Adrenal gland (tissue), 9 donors: ENCODE measurements at regions not wholly inside any gene's neighbourhood (a gene's known extent, or its start where the extent isn't known, plus 50 kb on each side); places are given as distances from the start of the nearest gene placed in this dataset.

Experiments used
- DNase-seq, 7 donors: peaks; one replicate each; pipeline ENCODE4 v3.0.0-alpha.2; 2019 to 2020
- H3K27ac ChIP-seq, 5 donors: fragments of 200-600 bp; sonication (generic) in 4 of 5; 1 replicate in 3 of 5; 2 replicates in 2 of 5; pipeline versions ENCODE4 v1.5.1 to v1.8.0; 2016 to 2020; ENCODE audit warnings: mild to moderate bottlenecking in 1 of 5
- H3K27me3 ChIP-seq: fragments of 200-600 bp; 2 replicates; pipeline ENCODE4 v1.8.0; 2021
- H3K36me3 ChIP-seq, 2 donors: fragments of 200-600 bp; replicated peaks in 1 of 2; 1 replicate in 1 of 2; 2 replicates in 1 of 2; pipeline versions ENCODE4 v1.5.1 to v1.8.0; 2018 to 2022
- H3K4me1 ChIP-seq, 2 donors: fragments of 200-600 bp; replicated peaks in 1 of 2; 1 replicate in 1 of 2; 2 replicates in 1 of 2; pipeline versions ENCODE4 v1.5.1 to v1.8.0; 2018 to 2021
- H3K4me3 ChIP-seq, 4 donors: fragments of 200-600 bp; sonication (generic) in 3 of 4; one replicate each; pipeline ENCODE4 v1.5.1; 2016 to 2018
- H3K9me3 ChIP-seq, 3 donors: fragments of 200-600 bp; sonication (generic) in 1 of 3; replicated peaks in 1 of 3; 1 replicate in 2 of 3; 2 replicates in 1 of 3; pipeline versions ENCODE4 v1.5.1 to v1.8.0; 2016 to 2021
- CTCF ChIP-seq, 6 experiments: fragments of 450-650 bp in 4 of 6; fragments of 200-600 bp in 2 of 6; sonication (generic) in 1 of 6; IDR thresholded peaks; 1 replicate in 5 of 6; 2 replicates in 1 of 6; pipeline versions ENCODE4 v1.5.1 to v1.8.0; 2016 to 2021; ENCODE audit warnings: antibody characterized with exemption in 6 of 6, mild to moderate bottlenecking in 2 of 6, moderate library complexity in 1 of 6
- POLR2A ChIP-seq, 2 donors: fragments of 450-650 bp; IDR thresholded peaks; one replicate each; pipeline ENCODE4 v1.6.1; 2017; ENCODE audit warnings: antibody characterized with exemption in 2 of 2, mild to moderate bottlenecking in 2 of 2, moderate library complexity in 1 of 2
- WGBS, 4 donors: extraction: QIAGEN DNeasy Blood & Tissue Kit in 2 of 4; methylation state at CpG; one replicate each; pipeline versions ENCODE4 v1.1.5 to v1.1.7; 2013 to 2017; 5-methylcytosine and 5-hydroxymethylcytosine counted together
- intact Hi-C, 2 donors: fragments of 100-400 bp; cut with DNase I; formaldehyde crosslinking; loops; one replicate each; pipeline versions ENCODE4 v1.14.1 to v1.15.0; 2022 to 2023
- donor health status: healthy with polysubstance abuse.
- donor health status: Bipolar disorder and iron deficiency.
- donor health status: DM: yes; HTN: yes; CAD: no.
- donor health status: DM: no; HTN: no; CAD: no.
- donor health status: DM: no; HTN: no; CAD: no.

- intact Hi-C loops = no loop called here
- Histone ChIP-seq H3K27ac (no peak overlapping the region), H3K4me3 (no peak overlapping the region), H3K4me1 (peaks cover 5 to 13% of the 10 kb centered on the region in 2 donors), H3K9me3 (no peaks in the 10 kb centered on the region), H3K36me3 (no peaks in the 10 kb centered on the region), H3K27me3 (no peaks in the 10 kb centered on the region)
- 58 to 67% (median 60%) methylated on average over 2 of the region's 2 CpGs for WGBS, 4 donors
- TF ChIP-seq CTCF (IDR thresholded peaks at IDR 0.05) = no peak
- no peak for TF ChIP-seq POLR2A (IDR thresholded peaks at IDR 0.05)
- DNase-seq = no peak
Observed at GRCh38 chr2:65917986-65918385, 485.6 kb upstream of the SPRED2 start.

- H3K27me3 ChIP-seq = no peaks in the 10 kb centered on the region
- WGBS, 4 donors = 85 to 94% (median 91%) methylated on average over 2 of the region's 2 CpGs
- no peaks in the 10 kb centered on the region for H3K36me3 ChIP-seq
- peaks cover 0 to 2% of the 10 kb centered on the region in 2 donors for H3K4me1 ChIP-seq
- no peaks in the 10 kb centered on the region for H3K9me3 ChIP-seq
- H3K4me3 ChIP-seq = no peak overlapping the region
- intact Hi-C loops = no loop called here
- TF ChIP-seq POLR2A (IDR thresholded peaks at IDR 0.05) (no peak), CTCF (IDR thresholded peaks at IDR 0.05) (no peak)
- H3K27ac ChIP-seq = no peak overlapping the region
- DNase-seq = no peak
Observed at GRCh38 chr2:65916785-65917295, 484.4 kb upstream of the SPRED2 start.

- no peak overlapping the region for H3K4me3 ChIP-seq
- no peaks in the 10 kb centered on the region for H3K4me1 ChIP-seq
- intact Hi-C loops = no loop called here
- H3K36me3 ChIP-seq = no peaks in the 10 kb centered on the region
- no peak for DNase-seq
- H3K9me3 ChIP-seq = no peaks in the 10 kb centered on the region
- no peak for TF ChIP-seq POLR2A (IDR thresholded peaks at IDR 0.05)
- no peak for TF ChIP-seq CTCF (IDR thresholded peaks at IDR 0.05)
- H3K27ac ChIP-seq = no peak overlapping the region
- H3K27me3 ChIP-seq = no peaks in the 10 kb centered on the region
Observed at GRCh38 chr2:65916177-65916576, 483.8 kb upstream of the SPRED2 start.

- H3K9me3 ChIP-seq = no peaks in the 10 kb centered on the region
- WGBS, 4 donors = 83 to 89% (median 86%) methylated on average over 3 of the region's 3 CpGs
- intact Hi-C loops = no loop called here
Observed at GRCh38 chr2:65915273-65915672, 482.9 kb upstream of the SPRED2 start.

More at GRCh38 chr2:65915273-65915672, 482.9 kb upstream of the SPRED2 start:
- H3K27me3 ChIP-seq = no peaks in the 10 kb centered on the region
- TF ChIP-seq POLR2A (IDR thresholded peaks at IDR 0.05) = no peak
- no peak for TF ChIP-seq CTCF (IDR thresholded peaks at IDR 0.05)
- no peaks in the 10 kb centered on the region for H3K4me1 ChIP-seq
- H3K4me3 ChIP-seq = no peak overlapping the region
- no peak overlapping the region for H3K27ac ChIP-seq
- no peaks in the 10 kb centered on the region for H3K36me3 ChIP-seq
- no peak for DNase-seq
